HCT116 (cell line): ENCODE measurements at regions not wholly inside any gene's neighbourhood (a gene's known extent, or its start where the extent isn't known, plus 50 kb on each side); places are given as distances from the start of the nearest gene placed in this dataset.

Experiments
- ATAC-seq: fragments of 200-7000 bp; cut with Tn5 transposase; 2 replicates; pipeline ENCODE4 v1.9.1; 2020; ENCODE audit warnings: mild to moderate bottlenecking, moderate library complexity
- BruUV-seq: library from RNA; stranded (reverse); fragments of 400-500 nt; replicated peaks from 2 replicates; lab custom pipeline; 2021; lab: Mats Ljungman, UMichigan
- CTCF ChIA-PET: fragments of 300-600 bp; sonication (Branson Sonifier 250); formaldehyde crosslinking; loops from one replicate; lab custom pipeline; 2021; ENCODE audit warnings: antibody characterized with exemption; lab: Charles Lee
- POLR2A ChIA-PET: fragments of 300-600, 350-600 bp; sonication (Branson Sonifier 250); formaldehyde crosslinking; loops from one replicate; lab custom pipeline; 2021; ENCODE audit warnings: antibody characterized with exemption; lab: Charles Lee
- RAD21 ChIA-PET, 2 experiments: fragments of 300-600 bp; sonication (Branson Sonifier 250); formaldehyde crosslinking; loops; one replicate each; lab custom pipeline; 2023; ENCODE audit warnings: low total read pairs in 2 of 2; ENCODE audit not compliant: uncharacterized antibody in 2 of 2, unreplicated experiment in 2 of 2, low non-redundant PET in 1 of 2; lab: Charles Lee
- DNase-seq: peaks from one replicate; pipeline ENCODE4 v3.0.0-alpha.2; 2010; ENCODE audit warnings: low read depth, low spot score
- H2AFZ ChIP-seq: fragments of 200-600 bp; shearing (Covaris generic), sonication (generic); 2 replicates; pipeline ENCODE4 v1.6.1; 2017; ENCODE audit warnings: low read depth, mixed run types, mixed read lengths, antibody characterized with exemption, low read length; ENCODE audit not compliant: poor library complexity, severe bottlenecking
- H3K27ac ChIP-seq: 2 replicates; pipeline ENCODE4 v1.5.1; 2012; ENCODE audit warnings: low read depth, low read length
- H3K27me3 ChIP-seq: fragments of 200-600 bp; sonication (generic); 2 replicates; pipeline ENCODE4 v1.6.1; 2016; ENCODE audit warnings: mixed run types, low read length, mixed read lengths; ENCODE audit not compliant: insufficient read depth
- H3K36me3 ChIP-seq, 2 experiments: fragments of 200-500 bp in 1 of 2; fragments of 200-600 bp in 1 of 2; sonication (Bioruptor generic) in 1 of 2; sonication (generic) in 1 of 2; 2 replicates each; pipeline versions ENCODE4 v1.5.1 to v1.6.1; 2014 to 2016; ENCODE audit warnings: low read length in 2 of 2, inconsistent platforms in 1 of 2, mixed read lengths in 1 of 2, mixed run types in 1 of 2; ENCODE audit not compliant: insufficient read depth in 2 of 2, control insufficient read depth in 1 of 2
- H3K4me1 ChIP-seq, 2 experiments: fragments of 200-600 bp in 1 of 2; sonication (generic) in 1 of 2; 2 replicates each; pipeline versions ENCODE4 v1.5.1 to v1.6.1; 2012 to 2017; ENCODE audit warnings: low read length in 2 of 2, inconsistent platforms in 1 of 2, mild to moderate bottlenecking in 1 of 2, mixed read lengths in 1 of 2, mixed run types in 1 of 2, moderate library complexity in 1 of 2; ENCODE audit not compliant: insufficient read depth in 2 of 2, control insufficient read depth in 1 of 2
- H3K4me2 ChIP-seq: fragments of 200-600 bp; sonication (generic); 2 replicates; pipeline ENCODE4 v1.6.1; 2017; ENCODE audit warnings: mixed run types, low read length, mixed read lengths
- H3K4me3 ChIP-seq, 2 experiments: fragments of 200-600 bp in 1 of 2; sonication (generic) in 1 of 2; replicated peaks in 1 of 2; 2 replicates each; pipeline ENCODE4 v1.5.1; 2011 to 2016; ENCODE audit warnings: low read length in 2 of 2, control low read depth in 1 of 2, low read depth in 1 of 2, mild to moderate bottlenecking in 1 of 2, mixed read lengths in 1 of 2, mixed run types in 1 of 2
- H3K79me2 ChIP-seq: fragments of 200-600 bp; sonication (generic); 2 replicates; pipeline ENCODE4 v1.6.1; 2017; ENCODE audit warnings: mild to moderate bottlenecking, mixed run types, low read length, moderate library complexity, mixed read lengths; ENCODE audit not compliant: insufficient read depth
- H3K9ac ChIP-seq: fragments of 200-600 bp; sonication (generic); 2 replicates; pipeline ENCODE4 v1.6.1; 2016; ENCODE audit warnings: low read length, mixed read lengths
- H3K9me2 ChIP-seq: fragments of 200-600 bp; sonication (generic), shearing (Covaris generic); 2 replicates; pipeline ENCODE4 v1.6.1; 2017; ENCODE audit warnings: mixed run types, mild to moderate bottlenecking, moderate library complexity; ENCODE audit not compliant: insufficient read depth
- H3K9me3 ChIP-seq, 2 experiments: fragments of 200-500 bp in 1 of 2; fragments of 200-600 bp in 1 of 2; sonication (Bioruptor generic) in 1 of 2; sonication (generic) in 1 of 2; 2 replicates each; pipeline ENCODE4 v1.6.1; 2014 to 2017; ENCODE audit warnings: low read length in 2 of 2, mixed read lengths in 2 of 2, inconsistent platforms in 1 of 2, low read depth in 1 of 2, mild to moderate bottlenecking in 1 of 2, mixed run types in 1 of 2, moderate library complexity in 1 of 2; ENCODE audit not compliant: control insufficient read depth in 1 of 2, insufficient read depth in 1 of 2
- H4K20me1 ChIP-seq: fragments of 200-600 bp; sonication (generic), shearing (Covaris generic); 2 replicates; pipeline ENCODE4 v1.6.1; 2017; ENCODE audit warnings: mixed run types, mild to moderate bottlenecking, moderate library complexity; ENCODE audit not compliant: insufficient read depth
- CEBPB ChIP-seq: IDR thresholded peaks from 2 replicates; pipeline ENCODE4 v1.6.1; 2012; ENCODE audit warnings: low read depth
- ELF1 ChIP-seq: IDR thresholded peaks from 2 replicates; pipeline ENCODE4 v1.6.1; 2012; ENCODE audit warnings: low read depth, borderline replicate concordance
- JUND ChIP-seq: IDR thresholded peaks from 2 replicates; pipeline ENCODE4 v1.6.1; 2012
- POLR2AphosphoS5 ChIP-seq: IDR thresholded peaks from 2 replicates; pipeline ENCODE4 v1.6.1; 2011; ENCODE audit warnings: mild to moderate bottlenecking, low read depth, low read length, moderate library complexity
- TCF7L2 ChIP-seq: IDR thresholded peaks from 2 replicates; pipeline ENCODE4 v1.7.0; 2011; ENCODE audit warnings: borderline replicate concordance, inconsistent platforms; ENCODE audit not compliant: insufficient read depth, insufficient read length; ENCODE audit errors: extremely low read depth
- YY1 ChIP-seq: IDR thresholded peaks from 2 replicates; pipeline ENCODE4 v1.6.1; 2011; ENCODE audit warnings: low read length, low read depth, moderate library complexity, mild to moderate bottlenecking; ENCODE audit not compliant: insufficient replicate concordance; ENCODE audit errors: extremely low read depth
- ZNF274 ChIP-seq: fragments of 200-500 bp; sonication (Bioruptor generic); IDR thresholded peaks from 2 replicates; pipeline ENCODE4 v1.6.1; 2014; ENCODE audit warnings: mild to moderate bottlenecking, low read depth, low read length, inconsistent platforms
- intact Hi-C: fragments of 100-400 bp; cut with micrococcal nuclease; formaldehyde crosslinking; loops from 2 replicates; pipeline ENCODE4 v1.10.0; 2022
- TF ChIP-seq, protein P1 (sequence below): IDR thresholded peaks from 2 replicates; pipeline ENCODE4 v1.6.1; 2012; ENCODE audit warnings: low read depth
- TF ChIP-seq, protein P2 (sequence below): IDR thresholded peaks from 2 replicates; pipeline ENCODE4 v1.6.1; 2012

DNA sequence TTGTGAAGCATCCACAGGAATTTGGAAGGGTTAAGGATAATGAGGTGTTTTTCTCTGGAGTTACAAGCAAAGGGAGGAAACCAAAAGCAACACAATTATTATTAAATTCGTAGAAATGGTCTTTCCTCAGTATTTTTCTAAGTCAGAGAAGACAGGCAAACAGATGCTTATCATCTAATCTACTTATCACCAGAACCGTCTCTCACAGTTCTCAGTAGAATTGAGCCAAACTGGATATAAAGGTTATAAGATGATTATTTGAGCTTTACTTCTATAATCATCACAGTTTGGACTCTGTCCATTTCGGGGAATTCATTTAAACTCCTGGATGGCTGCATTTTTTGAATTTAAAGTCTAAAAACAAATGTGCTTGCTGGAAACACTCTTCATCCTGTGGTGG, 245.0 kb downstream of the KCNJ2 start:
- ATAC-seq: no peak
- POLR2A ChIA-PET: no interaction called here
- TF ChIP-seq, protein P1, sequence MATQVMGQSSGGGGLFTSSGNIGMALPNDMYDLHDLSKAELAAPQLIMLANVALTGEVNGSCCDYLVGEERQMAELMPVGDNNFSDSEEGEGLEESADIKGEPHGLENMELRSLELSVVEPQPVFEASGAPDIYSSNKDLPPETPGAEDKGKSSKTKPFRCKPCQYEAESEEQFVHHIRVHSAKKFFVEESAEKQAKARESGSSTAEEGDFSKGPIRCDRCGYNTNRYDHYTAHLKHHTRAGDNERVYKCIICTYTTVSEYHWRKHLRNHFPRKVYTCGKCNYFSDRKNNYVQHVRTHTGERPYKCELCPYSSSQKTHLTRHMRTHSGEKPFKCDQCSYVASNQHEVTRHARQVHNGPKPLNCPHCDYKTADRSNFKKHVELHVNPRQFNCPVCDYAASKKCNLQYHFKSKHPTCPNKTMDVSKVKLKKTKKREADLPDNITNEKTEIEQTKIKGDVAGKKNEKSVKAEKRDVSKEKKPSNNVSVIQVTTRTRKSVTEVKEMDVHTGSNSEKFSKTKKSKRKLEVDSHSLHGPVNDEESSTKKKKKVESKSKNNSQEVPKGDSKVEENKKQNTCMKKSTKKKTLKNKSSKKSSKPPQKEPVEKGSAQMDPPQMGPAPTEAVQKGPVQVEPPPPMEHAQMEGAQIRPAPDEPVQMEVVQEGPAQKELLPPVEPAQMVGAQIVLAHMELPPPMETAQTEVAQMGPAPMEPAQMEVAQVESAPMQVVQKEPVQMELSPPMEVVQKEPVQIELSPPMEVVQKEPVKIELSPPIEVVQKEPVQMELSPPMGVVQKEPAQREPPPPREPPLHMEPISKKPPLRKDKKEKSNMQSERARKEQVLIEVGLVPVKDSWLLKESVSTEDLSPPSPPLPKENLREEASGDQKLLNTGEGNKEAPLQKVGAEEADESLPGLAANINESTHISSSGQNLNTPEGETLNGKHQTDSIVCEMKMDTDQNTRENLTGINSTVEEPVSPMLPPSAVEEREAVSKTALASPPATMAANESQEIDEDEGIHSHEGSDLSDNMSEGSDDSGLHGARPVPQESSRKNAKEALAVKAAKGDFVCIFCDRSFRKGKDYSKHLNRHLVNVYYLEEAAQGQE: no peak
- TF ChIP-seq TCF7L2: no peak

DNA sequence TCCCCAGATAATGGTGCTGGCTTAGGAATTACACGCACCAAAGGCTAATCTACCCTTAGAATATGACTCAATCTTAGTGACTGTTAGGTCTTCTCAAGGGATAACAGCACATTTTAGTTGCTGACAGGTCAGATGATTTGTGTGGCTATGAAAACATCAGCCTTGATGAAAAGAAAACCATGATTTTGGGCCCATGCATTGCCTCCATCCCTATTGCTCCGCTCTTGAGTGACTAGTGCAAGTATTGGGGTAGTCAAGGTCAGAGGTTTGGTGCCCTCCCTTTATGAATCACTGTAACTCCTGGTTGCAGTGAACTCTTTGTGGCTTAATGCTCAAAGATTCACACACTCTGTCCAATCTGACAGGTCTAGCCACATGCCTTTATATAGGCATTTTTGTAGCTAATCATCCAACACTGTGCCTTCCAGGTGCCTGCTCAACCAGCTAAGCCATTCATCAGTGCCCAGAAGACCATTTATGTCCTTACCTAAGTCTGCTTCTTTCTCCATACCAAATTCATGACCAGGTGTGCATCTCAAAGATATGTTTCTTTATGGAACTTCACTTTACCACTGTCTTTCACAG, 251.6 kb downstream of the KCNJ2 start:
- ChIA-PET RAD21 (no interaction called here), POLR2A (no interaction called here), CTCF (no interaction called here)
- Histone ChIP-seq H3K4me2 (no peak overlapping the region), H3K9ac (no peak overlapping the region), H4K20me1 (no peaks in the 10 kb centered on the region), H3K79me2 (no peaks in the 10 kb centered on the region), H3K9me2 (no peaks in the 10 kb centered on the region), H3K4me1 (no peaks in the 10 kb centered on the region), H3K9me3 (no peaks in the 10 kb centered on the region; a peak in 2 of 4 replicates), H3K27ac (no peak overlapping the region), H3K4me3 (no peak overlapping the region), H3K27me3 (no peaks in the 10 kb centered on the region), H3K36me3 (no peaks in the 10 kb centered on the region), H2AFZ (no peak overlapping the region)
- no TSS peak for BruUV-seq
- ATAC-seq (no peak), DNase-seq (no peak)
- intact Hi-C loops: no loop called here
- TF ChIP-seq POLR2AphosphoS5 (no peak), ELF1 (no peak), ZNF274 (no peak), TCF7L2 (no peak), JUND (no peak), YY1 (no peak), CEBPB (no peak)
- TF ChIP-seq, protein P1: no peak
- TF ChIP-seq, protein P2, sequence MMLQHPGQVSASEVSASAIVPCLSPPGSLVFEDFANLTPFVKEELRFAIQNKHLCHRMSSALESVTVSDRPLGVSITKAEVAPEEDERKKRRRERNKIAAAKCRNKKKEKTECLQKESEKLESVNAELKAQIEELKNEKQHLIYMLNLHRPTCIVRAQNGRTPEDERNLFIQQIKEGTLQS: no peak

More for the DNA sequence above, 245.0 kb downstream of the KCNJ2 start:
- BruUV-seq: no TSS peak
- Histone ChIP-seq H3K27me3 (no peaks in the 10 kb centered on the region), H3K4me1 (no peaks in the 10 kb centered on the region), H3K36me3 (no peaks in the 10 kb centered on the region), H3K9me2 (no peaks in the 10 kb centered on the region), H4K20me1 (no peaks in the 10 kb centered on the region), H2AFZ (no peak overlapping the region), H3K9ac (no peak overlapping the region), H3K9me3 (no peaks in the 10 kb centered on the region; a peak in 1 of 4 replicates), H3K4me2 (no peak overlapping the region), H3K79me2 (no peaks in the 10 kb centered on the region), H3K27ac (no peak overlapping the region), H3K4me3 (no peak overlapping the region)
- ChIA-PET RAD21 (no interaction called here), CTCF (no interaction called here)
- no peak for DNase-seq
- intact Hi-C loops: no loop called here
